ENCODE measurements at regions not wholly inside any gene's neighbourhood (a gene's known extent, or its start where the extent isn't known, plus 50 kb on each side); places are given as distances from the start of the nearest gene placed in this dataset.

- TF ChIP-seq, protein P1, sequence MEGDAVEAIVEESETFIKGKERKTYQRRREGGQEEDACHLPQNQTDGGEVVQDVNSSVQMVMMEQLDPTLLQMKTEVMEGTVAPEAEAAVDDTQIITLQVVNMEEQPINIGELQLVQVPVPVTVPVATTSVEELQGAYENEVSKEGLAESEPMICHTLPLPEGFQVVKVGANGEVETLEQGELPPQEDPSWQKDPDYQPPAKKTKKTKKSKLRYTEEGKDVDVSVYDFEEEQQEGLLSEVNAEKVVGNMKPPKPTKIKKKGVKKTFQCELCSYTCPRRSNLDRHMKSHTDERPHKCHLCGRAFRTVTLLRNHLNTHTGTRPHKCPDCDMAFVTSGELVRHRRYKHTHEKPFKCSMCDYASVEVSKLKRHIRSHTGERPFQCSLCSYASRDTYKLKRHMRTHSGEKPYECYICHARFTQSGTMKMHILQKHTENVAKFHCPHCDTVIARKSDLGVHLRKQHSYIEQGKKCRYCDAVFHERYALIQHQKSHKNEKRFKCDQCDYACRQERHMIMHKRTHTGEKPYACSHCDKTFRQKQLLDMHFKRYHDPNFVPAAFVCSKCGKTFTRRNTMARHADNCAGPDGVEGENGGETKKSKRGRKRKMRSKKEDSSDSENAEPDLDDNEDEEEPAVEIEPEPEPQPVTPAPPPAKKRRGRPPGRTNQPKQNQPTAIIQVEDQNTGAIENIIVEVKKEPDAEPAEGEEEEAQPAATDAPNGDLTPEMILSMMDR (IDR thresholded peaks at IDR 0.05): no peak
- TF ChIP-seq POLR2A (IDR thresholded peaks at IDR 0.05): no peak
These were observed 141.5 kb upstream of the FGGY start for GRCh38 chr1:59155351-59155750.
